Putamen (tissue), 1 donor: ENCODE measurements at regions not wholly inside any gene's neighbourhood (a gene's known extent, or its start where the extent isn't known, plus 50 kb on each side); places are given as distances from the start of the nearest gene placed in this dataset.

Experiments
- DNase-seq: peaks from one replicate; pipeline ENCODE4 v3.0.0-alpha.2; 2016; ENCODE audit warnings: low spot score

DNA sequence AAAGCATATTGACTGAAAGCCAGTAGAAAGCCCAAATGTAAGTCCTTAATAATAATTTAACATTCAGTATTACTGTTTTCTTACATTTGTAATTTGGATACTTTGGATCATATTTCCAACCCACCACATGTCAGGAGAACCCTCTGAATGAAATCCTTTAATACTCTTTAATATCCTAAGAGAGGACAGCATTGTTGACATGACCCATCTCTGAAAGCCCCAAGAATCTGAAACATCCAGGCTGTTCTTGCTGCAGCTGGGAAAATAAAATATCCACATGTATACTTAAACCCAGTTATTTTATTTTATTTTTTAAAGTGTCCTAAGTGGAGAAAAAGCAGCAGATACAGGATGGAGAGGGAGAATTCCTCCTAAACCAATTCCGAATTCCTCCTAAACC lies 130.8 kb upstream of the RIPOR2 start:
- no peak for DNase-seq

DNA sequence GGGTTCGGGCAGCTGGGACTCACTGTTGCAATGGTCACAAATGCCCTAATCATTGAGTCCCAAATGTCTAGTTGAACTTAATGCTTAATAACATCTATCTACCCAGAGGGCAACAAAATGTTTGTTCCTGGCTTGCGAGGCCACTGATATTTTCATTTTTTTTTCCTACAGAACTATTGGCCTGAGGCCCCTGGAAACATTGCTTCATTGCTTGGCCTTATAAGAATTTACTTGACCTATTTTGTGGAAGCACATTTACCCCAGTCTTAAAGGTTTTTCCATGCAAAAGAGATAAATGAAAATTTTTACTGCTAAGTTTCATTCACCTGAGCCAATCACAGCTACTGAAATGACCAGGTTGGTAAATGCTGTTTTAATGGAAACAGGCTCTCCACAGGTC lies 133.1 kb upstream of the RIPOR2 start:
- DNase-seq, result no peak

DNA sequence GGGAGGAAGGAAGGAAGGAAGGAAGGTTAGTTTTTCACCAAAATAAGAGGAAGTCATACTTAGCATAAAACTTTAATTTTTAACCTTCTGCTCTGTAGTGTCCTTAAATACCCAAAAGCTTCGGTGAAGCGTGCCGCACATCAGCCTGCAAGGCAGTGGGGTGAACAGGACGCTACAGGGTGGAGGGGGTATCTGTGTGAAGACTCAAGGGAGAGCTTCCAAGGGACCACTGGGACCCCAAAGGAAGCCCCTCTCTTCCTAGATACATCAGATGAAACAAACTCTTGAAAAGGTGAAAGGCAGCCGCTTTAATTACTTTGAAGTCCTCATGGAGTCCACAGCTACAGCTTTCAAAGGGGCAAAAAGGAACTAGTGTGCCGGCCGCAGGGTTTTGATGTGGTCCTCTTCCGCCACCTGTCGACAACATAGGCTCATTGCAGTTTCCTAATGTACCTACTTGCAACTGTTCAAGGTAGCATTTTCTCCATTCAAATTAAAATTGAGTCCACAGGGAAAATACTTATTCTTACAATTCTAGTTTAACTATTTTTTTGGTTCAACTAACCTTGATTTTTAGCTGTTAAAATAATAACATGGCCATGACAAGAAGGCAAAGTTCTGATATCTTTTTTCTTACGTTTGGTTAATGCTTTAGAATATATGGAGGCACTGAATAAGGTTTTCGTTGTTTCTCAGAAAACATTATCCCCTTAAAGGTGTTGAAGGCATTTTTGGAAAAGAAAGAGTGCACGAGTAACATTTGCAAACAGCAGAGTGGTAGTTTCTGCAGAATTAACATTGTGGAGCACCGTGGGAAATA lies 135.0 kb upstream of the RIPOR2 start:
- DNase-seq, result peak; percentile 73

DNA sequence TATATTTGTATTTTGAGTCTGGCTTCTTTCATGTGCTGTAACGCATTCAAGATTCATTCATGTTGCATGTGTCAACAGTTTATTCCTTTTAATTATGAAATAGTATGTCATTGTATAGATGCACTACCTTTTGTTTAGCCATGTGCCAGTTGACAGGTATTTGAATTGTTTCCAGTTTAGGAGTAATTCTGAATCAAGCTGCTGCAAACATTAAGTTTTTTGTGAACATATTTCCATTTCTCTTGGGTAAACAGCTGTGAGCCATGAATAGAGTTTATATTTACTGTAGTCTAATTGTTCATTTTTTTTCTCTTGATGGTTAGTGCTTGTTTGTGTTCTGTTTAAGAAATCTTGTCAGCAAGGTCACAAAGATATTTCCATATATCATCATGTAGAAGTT lies 142.4 kb upstream of the RIPOR2 start:
- no peak for DNase-seq

DNA sequence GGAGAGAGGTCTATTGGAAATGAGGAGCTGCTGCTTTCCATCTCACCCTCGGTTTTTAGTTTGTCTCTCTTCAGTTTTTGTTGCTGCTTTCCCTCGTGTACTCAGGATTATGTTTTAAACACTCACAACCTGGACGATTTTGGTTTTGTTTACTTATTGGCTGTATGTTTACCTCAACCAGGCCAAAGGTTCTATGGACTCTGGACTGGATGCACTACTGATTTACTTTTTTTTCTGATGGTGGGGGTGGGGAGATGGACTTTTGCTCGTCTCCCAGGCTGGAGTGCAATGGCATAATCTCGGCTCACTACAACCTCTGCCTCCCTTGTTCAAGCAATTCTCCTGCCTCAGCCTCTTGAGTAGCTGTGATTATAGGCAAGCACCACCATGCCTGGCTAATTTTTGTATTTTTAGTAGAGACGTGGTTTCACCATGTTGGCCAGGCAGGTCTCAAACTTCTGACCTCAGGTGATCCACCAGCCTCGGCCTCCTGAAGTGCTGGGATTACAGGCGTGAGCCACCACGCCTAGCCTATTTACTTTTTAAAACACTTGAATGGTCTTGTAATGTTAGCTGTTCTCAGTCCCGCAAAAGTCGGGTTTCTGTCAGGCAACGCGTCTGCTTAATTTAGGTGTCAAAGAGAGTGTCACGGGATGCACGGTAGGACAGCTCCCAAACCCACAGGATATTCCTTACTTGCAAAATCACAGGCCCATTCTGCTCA lies 148.2 kb upstream of the RIPOR2 start:
- DNase-seq, result no peak

DNA sequence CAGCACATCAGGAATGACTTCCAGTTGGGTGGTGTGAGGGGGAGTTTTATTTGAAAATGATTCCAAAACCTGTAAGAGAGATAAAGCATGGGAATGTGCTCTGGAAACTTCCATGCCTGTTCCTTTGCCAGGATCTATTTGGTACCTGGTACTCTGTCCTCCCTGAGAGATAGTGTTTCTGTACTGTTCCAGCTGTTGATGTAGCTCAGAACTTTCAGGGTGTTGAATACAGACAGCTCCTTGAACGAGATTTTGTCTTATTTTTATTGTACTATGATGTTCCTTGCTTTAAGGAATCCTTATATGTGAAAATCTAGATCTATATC lies 148.7 kb upstream of the RIPOR2 start:
- DNase-seq, result no peak

DNA sequence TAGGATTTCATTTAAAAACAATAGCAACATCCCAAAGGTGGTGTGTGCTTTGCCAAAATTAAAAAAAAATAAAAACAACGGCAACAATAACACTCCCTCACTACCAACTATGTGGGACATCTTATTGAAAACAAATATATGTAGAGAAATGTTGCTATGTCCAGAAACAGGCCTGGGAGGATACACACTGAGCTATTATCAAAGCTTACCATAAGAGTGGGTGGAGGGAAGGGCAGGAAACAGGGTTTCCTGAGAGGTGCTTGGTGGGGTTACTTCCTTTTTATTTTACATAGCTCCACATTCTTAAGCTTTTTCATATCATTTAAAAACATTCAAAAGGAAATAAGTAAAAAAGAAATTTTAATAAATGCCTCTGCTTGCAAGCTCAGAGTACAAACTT lies 150.0 kb upstream of the RIPOR2 start:
- no peak for DNase-seq

DNA sequence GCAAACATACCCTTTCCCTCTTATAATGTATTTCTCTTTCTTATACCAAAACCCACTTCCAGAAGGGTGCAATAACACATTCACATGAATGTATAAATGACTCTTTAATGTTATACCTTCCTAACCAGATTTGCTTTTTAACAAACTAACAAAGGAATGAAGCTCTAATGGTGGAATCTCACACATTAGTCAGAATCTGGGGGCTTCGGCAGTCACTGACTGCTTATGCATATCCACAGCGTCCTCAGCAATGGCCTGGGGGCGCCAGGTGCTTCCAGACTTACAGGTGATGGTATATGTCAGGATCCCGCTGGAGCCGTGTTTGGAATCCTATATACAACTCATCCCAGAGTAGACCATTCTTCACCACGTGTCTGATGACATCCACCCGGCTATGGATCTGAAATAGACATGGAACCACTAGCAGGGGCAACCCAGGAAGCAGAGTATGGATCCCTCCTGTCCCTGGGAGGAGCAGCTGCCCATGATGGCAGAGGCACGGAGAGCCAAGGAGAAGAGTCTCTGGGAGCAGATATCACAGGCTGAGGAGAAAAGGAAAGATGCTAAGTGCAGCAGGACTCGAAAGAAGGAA lies 150.8 kb upstream of the RIPOR2 start:
- no peak for DNase-seq

DNA sequence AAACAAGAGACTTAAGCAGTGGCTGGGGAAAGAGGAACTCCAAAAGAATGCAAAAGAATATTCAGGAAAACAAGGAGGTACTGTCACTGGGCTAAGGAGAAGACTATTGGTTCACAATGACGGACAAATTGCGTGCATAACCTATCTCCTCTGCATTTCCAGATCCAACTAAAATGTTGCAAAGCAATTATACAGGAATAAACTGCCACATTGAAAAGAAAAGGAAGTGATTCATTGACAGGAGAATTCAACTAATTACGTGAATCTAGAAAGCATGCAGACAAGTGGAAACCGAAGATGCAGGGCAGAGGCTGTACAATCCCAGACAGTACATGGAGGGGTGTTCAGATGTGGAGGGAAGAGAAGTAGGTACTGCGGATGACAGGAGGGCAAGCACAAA lies 152.8 kb upstream of the RIPOR2 start:
- DNase-seq, result no peak

DNA sequence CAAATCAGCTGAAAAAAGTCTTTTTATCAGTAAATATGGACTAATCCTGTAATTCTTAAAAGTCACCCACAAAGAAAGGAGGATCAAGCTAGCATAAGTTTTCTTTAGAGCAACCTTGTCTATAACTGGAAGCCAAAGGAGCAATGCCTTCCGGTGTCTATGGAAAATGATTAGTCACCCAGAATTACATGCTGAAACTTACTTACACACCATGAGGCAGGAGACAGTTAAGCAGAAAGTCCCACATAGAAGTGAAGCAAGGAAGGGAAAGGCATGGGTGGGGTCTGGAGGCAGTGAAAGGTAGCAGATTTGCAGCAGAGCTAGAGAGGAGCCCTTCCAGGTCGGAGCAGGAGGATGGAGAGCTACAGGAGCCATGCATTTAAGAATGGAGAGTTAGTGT lies 153.7 kb upstream of the RIPOR2 start:
- no peak for DNase-seq

DNA sequence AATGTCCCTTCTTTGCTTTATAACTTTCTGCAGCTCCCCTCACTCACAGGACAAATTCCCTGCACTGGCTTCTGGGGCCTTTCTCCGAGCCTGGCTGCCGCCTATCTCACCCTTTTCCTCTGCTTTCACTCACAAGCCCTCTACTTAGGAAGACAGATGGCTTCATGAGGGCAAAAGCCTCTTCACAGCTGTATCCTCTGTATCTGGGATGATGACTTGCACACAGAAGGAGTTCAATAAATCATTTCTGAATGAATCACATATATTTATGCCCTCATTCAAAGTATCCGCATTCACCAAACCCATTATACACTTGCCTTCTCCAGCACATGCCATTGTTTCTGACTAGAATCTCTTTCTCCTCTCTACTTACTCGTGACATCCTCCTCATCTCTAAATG lies 159.0 kb upstream of the RIPOR2 start:
- no peak for DNase-seq

DNA sequence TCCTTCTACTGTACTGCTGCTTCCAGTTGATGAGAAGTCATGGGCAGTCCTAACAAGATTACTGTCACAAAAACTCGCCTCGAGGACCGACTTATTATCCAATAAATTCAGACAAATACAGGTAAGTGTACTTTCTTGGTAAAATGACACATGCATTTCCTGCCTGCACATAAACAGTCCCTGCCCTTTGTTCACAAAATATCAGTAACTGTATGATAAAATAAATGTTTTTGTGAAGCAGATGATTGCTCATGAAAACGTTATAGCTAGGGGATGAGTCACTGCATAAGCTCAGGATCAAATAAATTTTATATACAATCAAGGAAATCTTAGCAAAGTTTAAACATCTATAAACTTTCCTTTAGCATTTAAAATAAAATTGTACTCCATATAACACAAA lies 164.5 kb upstream of the RIPOR2 start:
- no peak for DNase-seq

DNA sequence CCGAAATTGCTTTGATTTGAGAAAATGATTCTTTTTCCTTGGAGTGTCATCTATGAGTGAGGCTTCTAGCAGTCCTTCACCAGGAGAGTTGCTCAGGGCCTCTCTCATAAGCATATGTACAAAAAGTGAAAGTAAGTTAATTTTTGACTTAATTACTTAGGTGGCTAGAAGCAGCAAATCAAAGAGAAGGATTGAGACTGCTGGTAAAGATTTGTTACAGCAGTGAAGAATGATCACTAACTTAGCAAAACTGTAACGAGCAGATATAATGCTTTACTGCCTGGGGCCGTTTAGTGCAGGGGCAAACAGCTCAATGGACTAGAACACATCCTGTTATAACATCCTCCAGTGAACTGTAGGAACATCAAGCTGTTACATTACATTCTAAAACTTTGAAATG lies 167.8 kb upstream of the RIPOR2 start:
- DNase-seq, result no peak

DNA sequence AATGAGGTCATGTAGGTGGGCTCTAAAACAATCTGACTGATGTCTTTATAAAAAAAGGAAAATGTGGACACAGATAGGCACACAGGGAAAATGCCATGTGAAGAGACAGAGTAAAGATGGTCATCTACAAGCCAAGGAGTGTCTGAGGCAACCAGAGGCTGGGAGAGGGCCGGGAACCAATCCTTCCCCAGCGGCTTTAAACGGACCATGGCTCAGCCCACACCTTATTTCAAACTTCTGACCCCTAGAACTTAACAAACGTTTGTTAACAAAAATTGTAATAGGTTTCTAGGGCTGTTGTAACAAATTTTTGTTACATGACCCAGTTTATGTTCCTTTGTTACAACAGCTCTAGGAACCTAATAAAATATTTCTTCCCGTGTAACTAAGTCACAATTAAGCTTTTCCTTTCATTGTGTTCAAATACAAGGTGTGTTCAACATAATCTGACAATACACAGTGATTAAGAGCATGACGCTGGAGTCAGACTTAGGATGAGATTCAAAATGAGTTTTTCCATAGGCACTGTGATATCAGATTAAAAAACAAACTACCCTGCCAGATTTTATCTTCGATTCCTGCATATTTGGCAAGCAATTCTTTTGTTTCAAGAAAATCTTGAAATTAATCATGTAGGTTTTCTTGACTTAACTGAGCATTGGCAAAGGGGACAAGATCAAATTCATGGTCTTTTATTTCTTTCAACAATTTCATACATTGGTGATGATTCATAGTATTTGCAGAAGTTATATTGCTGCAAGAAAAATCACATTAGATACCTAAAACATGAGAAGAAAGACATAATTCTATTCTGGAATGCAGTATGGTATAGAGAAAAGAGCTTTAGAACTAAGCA lies 169.5 kb upstream of the RIPOR2 start:
- no peak for DNase-seq

DNA sequence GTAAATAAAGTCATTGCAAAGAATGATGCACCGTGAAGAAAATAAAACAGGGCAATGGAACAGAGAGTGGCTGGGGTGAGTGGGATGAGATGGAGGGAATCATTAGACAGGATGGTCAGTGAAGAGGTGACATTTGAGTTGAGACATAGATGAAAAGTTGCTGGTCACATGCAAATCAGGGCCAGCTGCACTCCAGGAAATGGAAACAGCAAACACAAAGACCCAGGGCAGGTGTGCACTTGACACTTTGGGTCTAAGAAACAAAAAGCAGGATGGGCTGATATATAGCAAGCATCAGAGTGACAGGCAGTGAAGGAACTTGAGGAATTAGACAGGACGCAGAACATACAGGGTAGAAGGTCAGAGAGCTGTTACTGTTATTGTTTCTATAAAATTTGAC lies 171.5 kb upstream of the RIPOR2 start:
- no peak for DNase-seq

DNA sequence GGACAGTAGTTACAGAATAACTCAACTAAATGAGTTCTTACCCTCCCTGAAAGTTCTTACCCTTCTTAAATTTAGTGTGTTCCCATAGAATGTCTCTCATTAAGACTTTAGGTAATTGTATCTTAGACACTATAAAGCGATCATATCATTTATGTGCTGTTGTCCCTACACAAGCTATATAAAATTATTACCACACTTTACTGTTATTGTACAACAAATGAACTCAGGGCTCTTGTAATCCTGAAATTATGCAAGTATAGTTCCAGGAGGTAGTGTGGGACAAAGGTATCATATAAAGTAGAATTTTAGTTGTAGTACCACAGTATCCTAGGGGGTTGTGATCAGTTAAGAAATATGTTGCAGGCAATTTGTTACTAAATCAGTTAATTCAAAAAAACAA lies 167.4 kb upstream of the CARMIL1 start:
- no peak for DNase-seq

DNA sequence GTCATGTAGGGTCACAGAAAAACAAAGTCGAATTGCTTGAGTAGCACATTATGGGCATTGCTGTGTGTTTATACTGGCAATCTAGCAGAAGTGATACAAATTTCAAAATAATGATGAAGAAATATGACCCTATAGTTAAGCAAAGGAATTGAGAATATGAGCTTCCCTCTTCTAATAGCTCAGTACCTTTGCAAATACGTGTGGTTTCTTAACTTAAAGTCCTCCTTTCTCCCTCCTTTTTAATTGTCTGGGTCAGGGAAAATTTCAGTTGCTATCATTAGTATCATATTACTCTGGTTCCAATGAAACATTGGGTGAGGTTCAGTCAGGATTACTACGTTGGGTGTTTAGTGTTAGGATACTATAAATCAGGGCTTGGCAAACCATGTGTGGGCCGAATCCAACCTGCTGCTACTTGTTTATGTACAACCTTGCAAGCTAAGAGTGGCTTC lies 166.8 kb upstream of the CARMIL1 start:
- DNase-seq, result no peak

DNA sequence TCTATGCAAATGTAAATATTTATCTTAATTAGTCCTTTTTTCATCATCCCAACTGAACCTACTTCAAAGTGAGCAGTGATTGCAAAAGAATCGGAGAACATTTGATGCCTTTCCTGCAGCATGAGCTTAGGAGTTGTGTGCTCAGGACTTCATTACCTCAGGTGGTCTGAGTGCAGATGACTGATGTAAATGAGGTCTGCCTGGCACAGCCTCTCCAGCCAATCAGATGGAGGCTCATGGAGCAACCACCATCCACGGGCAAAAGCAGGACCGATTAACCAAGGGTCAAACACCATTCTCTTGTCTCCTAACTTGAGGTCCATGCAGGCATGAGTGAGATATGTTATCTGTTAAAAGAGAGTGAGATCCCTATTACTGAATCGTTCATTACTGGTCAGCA lies 165.7 kb upstream of the CARMIL1 start:
- no peak for DNase-seq

DNA sequence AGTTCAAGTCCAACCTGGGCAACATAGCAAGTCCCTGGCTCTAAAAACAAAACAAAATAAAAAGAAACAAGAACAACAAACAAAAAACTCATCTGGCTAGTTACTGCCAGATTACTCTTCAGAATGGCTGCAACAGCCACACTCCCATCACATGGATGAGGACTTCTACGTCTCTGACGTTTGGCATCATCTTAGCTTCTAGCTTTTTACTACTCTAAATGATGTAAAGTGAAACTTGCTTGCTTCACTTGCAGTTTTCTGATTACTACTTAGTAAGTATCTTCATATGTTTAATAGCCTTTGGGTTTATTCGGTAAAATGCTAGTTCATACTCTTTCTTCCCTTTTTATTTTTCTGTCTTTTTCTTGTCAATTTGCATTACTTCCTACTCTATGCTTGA lies 161.1 kb upstream of the CARMIL1 start:
- no peak for DNase-seq

DNA sequence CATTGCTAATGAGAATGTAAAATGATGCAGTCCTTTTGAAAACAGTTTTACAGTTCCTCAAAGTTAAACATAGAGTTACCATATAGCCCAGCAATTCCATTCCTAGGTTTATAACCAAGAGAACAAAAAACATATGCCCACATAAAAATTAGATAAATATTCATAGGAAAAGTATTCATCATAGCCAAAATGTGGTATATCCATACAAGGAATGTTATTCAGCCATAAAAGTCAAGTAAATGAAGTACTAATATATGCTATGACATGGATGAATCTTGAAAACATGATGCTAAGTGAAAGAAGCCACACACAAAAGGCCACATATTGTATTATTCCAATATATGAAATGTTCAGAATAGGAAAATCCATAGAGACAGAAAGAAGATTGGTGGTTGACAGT lies 158.0 kb upstream of the CARMIL1 start:
- no peak for DNase-seq

DNA sequence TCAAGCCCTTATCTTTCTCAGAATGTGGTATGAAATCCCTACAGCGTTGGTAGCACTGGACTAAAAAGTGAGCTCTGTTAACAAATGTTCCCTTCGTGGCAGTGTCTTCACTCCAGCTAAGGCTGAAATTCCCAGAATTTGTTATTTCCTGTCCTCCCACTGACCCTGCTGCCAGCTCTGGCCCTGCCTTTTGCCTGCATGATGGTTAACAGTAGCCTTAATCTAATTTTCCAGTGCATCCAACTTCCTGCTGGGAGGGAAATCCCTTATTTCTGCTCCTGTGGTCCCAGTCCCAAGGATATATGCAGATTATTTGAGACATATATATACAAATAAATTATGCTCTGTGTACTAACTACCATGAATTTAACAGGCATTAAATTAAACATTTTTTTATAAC lies 157.2 kb upstream of the CARMIL1 start:
- DNase-seq, result no peak

DNA sequence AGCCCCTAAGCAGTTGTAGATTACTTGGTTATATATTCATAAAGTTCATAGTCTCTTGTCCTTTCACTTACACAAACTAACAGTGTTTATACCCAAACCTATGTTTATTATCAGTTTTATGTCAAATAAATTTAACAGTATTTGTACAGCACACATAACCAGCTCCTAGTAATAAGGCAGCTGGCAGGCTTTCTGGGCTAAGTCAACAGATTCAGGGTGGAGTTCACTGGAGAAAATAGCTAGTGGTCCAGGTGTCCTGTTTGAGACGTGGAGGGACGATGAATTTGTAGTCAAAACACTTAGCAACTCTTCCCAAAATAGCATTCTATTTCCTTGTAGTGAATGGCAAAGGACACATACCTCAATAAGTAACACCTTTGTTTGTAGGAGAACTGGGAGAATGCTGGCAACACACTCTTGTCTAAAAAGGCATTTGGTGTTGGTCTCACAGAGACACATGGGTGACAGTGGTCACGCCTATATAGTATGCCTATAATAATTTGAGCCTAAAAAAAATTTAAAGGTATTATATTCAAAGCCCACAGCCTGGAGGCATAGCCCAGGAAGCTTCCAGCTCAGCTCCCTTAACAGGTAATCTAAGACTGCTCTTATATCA lies 156.4 kb upstream of the CARMIL1 start:
- no peak for DNase-seq
